ENCODE measurements at regions not wholly inside any gene's neighbourhood (a gene's known extent, or its start where the extent isn't known, plus 50 kb on each side); places are given as distances from the start of the nearest gene placed in this dataset.

DNA sequence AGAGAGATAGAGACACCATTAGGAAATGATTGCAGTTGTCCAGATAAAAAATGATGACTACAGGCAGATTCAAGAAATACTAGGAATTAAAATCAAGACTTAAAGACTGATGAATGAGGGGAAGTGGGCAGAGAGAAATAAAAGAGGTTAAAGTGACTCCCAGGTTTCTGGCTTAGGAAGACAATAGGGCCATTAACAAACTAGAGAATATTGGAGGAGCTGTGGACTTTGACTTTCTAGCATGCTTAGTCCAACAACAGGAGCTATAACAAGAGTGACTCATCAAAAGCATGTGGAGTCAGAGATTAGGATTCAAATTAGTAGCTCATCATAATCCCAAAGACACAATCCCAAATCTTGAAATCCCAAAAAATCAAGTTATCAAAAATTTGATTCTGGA is 101.5 kb downstream of the BMP4 start:
- Histone ChIP-seq H4K20me1 (replicated peaks; ENCODE audit: control insufficient read depth, insufficient read depth, low read length) (no peaks in the 10 kb centered on the region), H3K27ac (ENCODE audit: extremely low read depth, low read depth, low read length) (no peak overlapping the region), H3K9ac (ENCODE audit: insufficient read depth in 1 of 2, low read depth in 2 of 2, low read length in 2 of 2) (no peak overlapping the region), H3K4me3 (no peak overlapping the region), H3K9me1 (ENCODE audit: control insufficient read depth, insufficient read depth, low read length) (no peaks in the 10 kb centered on the region), H3K4me1 (replicated peaks in 1 of 2; ENCODE audit: control insufficient read depth in 2 of 2, insufficient read depth in 2 of 2, low read length in 2 of 2) (no peaks in the 10 kb centered on the region), H3K36me3 (ENCODE audit: control insufficient read depth, insufficient read depth, low read length) (no peaks in the 10 kb centered on the region), H3K27me3 (ENCODE audit: control insufficient read depth in 2 of 2, insufficient read depth in 2 of 2, low read length in 2 of 2) (no peaks in the 10 kb centered on the region), H3K9me3 (replicated peaks; ENCODE audit: control insufficient read depth, insufficient read depth, low read depth, low read length) (no peaks in the 10 kb centered on the region), H2AFZ (ENCODE audit: low read depth, low read length) (no peak overlapping the region), H3K4me2 (ENCODE audit: insufficient read depth, low read length) (no peak overlapping the region), H3K79me2 (ENCODE audit: control insufficient read depth, insufficient read depth, low read length) (no peaks in the 10 kb centered on the region)
- POLR2A ChIA-PET: no interaction called here
- CTCF ChIA-PET (ENCODE audit: low intra/inter-chr PET ratio): no interaction called here
- ATAC-seq (no peak), DNase-seq (ENCODE audit: extremely low read depth in 1 of 4, low spot score in 3 of 4) (no peak), FAIRE-seq (no peak)
- no TSS peak for BruUV-seq (replicated peaks)
- in situ Hi-C loops (cut with MboI) (no loop called here), intact Hi-C loops (cut with micrococcal nuclease) (no loop called here)
- TF ChIP-seq, protein P1, sequence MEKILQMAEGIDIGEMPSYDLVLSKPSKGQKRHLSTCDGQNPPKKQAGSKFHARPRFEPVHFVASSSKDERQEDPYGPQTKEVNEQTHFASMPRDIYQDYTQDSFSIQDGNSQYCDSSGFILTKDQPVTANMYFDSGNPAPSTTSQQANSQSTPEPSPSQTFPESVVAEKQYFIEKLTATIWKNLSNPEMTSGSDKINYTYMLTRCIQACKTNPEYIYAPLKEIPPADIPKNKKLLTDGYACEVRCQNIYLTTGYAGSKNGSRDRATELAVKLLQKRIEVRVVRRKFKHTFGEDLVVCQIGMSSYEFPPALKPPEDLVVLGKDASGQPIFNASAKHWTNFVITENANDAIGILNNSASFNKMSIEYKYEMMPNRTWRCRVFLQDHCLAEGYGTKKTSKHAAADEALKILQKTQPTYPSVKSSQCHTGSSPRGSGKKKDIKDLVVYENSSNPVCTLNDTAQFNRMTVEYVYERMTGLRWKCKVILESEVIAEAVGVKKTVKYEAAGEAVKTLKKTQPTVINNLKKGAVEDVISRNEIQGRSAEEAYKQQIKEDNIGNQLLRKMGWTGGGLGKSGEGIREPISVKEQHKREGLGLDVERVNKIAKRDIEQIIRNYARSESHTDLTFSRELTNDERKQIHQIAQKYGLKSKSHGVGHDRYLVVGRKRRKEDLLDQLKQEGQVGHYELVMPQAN (IDR thresholded peaks at IDR 0.05; ENCODE audit: borderline replicate concordance): no peak
- no peak for TF ChIP-seq ELF1 (tag; IDR thresholded peaks at IDR 0.05)
- TF ChIP-seq ZNF644 (tag; IDR thresholded peaks at IDR 0.05; ENCODE audit: low read depth): no peak
- no peak for TF ChIP-seq HIVEP1 (CRISPR knock-in tag; IDR thresholded peaks at IDR 0.05)
- TF ChIP-seq POLR3G (IDR thresholded peaks at IDR 0.05; ENCODE audit: extremely low read depth, insufficient read length, insufficient replicate concordance): no peak
- no peak for TF ChIP-seq TRIM28 (IDR thresholded peaks at IDR 0.05)
- no peak for TF ChIP-seq ZNF12 (CRISPR knock-in tag; IDR thresholded peaks at IDR 0.05)
- TF ChIP-seq DMBX1 (CRISPR knock-in tag; IDR thresholded peaks at IDR 0.05; ENCODE audit: borderline replicate concordance): no peak
- no peak for TF ChIP-seq U2AF1 (optimal IDR thresholded peaks at IDR 0.05; ENCODE audit: low read depth, low read length)
- TF ChIP-seq CHD4 (IDR thresholded peaks at IDR 0.05; ENCODE audit: insufficient read depth, insufficient replicate concordance, low read depth, low read length, poor library complexity, severe bottlenecking): no peak
- TF ChIP-seq GATAD2A (IDR thresholded peaks at IDR 0.05): no peak
- no peak for TF ChIP-seq KLF10 (CRISPR knock-in tag; IDR thresholded peaks at IDR 0.05)
- no peak for TF ChIP-seq TGIF2 (CRISPR knock-in tag; IDR thresholded peaks at IDR 0.05)
- TF ChIP-seq NCOR1 (IDR thresholded peaks at IDR 0.05): no peak
- no peak for TF ChIP-seq SAP30 (IDR thresholded peaks at IDR 0.05; ENCODE audit: borderline replicate concordance, insufficient read depth, low read depth, low read length, poor library complexity, severe bottlenecking)
- TF ChIP-seq, protein P2, sequence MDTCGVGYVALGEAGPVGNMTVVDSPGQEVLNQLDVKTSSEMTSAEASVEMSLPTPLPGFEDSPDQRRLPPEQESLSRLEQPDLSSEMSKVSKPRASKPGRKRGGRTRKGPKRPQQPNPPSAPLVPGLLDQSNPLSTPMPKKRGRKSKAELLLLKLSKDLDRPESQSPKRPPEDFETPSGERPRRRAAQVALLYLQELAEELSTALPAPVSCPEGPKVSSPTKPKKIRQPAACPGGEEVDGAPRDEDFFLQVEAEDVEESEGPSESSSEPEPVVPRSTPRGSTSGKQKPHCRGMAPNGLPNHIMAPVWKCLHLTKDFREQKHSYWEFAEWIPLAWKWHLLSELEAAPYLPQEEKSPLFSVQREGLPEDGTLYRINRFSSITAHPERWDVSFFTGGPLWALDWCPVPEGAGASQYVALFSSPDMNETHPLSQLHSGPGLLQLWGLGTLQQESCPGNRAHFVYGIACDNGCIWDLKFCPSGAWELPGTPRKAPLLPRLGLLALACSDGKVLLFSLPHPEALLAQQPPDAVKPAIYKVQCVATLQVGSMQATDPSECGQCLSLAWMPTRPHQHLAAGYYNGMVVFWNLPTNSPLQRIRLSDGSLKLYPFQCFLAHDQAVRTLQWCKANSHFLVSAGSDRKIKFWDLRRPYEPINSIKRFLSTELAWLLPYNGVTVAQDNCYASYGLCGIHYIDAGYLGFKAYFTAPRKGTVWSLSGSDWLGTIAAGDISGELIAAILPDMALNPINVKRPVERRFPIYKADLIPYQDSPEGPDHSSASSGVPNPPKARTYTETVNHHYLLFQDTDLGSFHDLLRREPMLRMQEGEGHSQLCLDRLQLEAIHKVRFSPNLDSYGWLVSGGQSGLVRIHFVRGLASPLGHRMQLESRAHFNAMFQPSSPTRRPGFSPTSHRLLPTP (IDR thresholded peaks at IDR 0.05; ENCODE audit: borderline replicate concordance, extremely low read depth, insufficient read length): no peak
- no peak for TF ChIP-seq RAD21 (CRISPR knock-in tag; conservative IDR thresholded peaks at IDR 0.05 in 1 of 2, IDR thresholded peaks at IDR 0.05 in 1 of 2)
